Esophagus (tissue), 2 donors: ENCODE measurements at regions not wholly inside any gene's neighbourhood (a gene's known extent, or its start where the extent isn't known, plus 50 kb on each side); places are given as distances from the start of the nearest gene placed in this dataset.

Source experiments
- H3K27ac ChIP-seq, 2 donors: one replicate each; pipeline ENCODE4 v1.5.1; 2013; ENCODE audit warnings: low read depth in 2 of 2, mild to moderate bottlenecking in 2 of 2, inconsistent platforms in 1 of 2, low read length in 1 of 2, moderate library complexity in 1 of 2
- H3K27me3 ChIP-seq, 2 donors: one replicate each; pipeline ENCODE4 v1.6.1; 2013; ENCODE audit warnings: low read length in 2 of 2, control low read depth in 1 of 2, mild to moderate bottlenecking in 1 of 2; ENCODE audit not compliant: insufficient read depth in 2 of 2, control insufficient read depth in 1 of 2
- H3K36me3 ChIP-seq, 2 donors: one replicate each; pipeline ENCODE4 v1.6.1; 2013; ENCODE audit warnings: low read length in 1 of 2; ENCODE audit not compliant: control insufficient read depth in 2 of 2, insufficient read depth in 2 of 2
- H3K4me1 ChIP-seq, 2 donors: one replicate each; pipeline ENCODE4 v1.6.1; 2013; ENCODE audit warnings: low read length in 1 of 2; ENCODE audit not compliant: control insufficient read depth in 2 of 2, insufficient read depth in 2 of 2
- H3K4me3 ChIP-seq, 2 donors: one replicate each; pipeline ENCODE4 v1.5.1; 2013; ENCODE audit warnings: low read length in 2 of 2, mild to moderate bottlenecking in 2 of 2, low read depth in 1 of 2, moderate library complexity in 1 of 2
- H3K9me3 ChIP-seq, 2 donors: one replicate each; pipeline ENCODE4 v1.6.1; 2013; ENCODE audit warnings: mild to moderate bottlenecking in 2 of 2, low read depth in 1 of 2, low read length in 1 of 2, moderate library complexity in 1 of 2; ENCODE audit not compliant: control insufficient read depth in 2 of 2, insufficient read depth in 1 of 2
- WGBS, 2 donors: extraction: QIAGEN DNeasy Blood & Tissue Kit; methylation state at CpG; one replicate each; pipeline ENCODE4 v1.1.7; 2013; 5-methylcytosine and 5-hydroxymethylcytosine counted together
- donor health status: healthy with polysubstance abuse.
- donor health status: Bipolar disorder and iron deficiency.

DNA sequence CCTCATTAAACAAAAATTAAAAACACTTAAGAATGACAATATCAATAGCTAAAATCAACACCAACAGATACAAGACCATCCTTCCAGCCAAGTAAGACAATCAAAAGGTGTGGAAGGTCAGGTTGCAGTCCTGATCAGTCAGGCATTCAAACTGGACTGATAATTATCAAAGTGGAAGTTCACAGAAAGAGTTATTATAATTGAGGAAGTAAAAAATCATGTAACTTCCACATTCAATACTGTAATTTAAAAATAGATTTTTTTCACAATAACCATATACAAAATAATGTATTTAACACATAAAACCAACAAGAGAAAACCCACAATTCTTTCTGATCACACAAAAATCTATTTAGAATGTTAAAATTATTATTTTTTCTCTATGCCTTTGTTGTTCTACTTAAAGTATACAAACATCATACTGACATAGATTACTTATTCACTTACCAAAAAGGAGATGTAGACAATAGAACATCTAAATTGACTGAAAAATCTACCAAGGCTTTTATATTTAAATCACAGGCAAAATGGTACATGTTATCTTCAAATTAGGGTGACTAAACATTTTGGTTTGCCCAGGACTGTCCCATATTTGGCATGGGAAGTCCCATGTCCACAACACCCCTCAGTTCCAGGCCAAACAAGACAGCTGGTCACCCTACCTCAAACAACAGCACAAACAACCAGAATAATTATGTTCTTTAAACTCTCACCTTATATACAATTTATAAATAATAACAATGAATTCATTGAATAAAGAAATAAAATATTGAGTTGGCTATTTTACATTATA lies 142.5 kb upstream of the SLC24A2 start:
- Histone ChIP-seq H3K4me3 (no peak overlapping the region), H3K27ac (no peak overlapping the region), H3K36me3 (no peaks in the 10 kb centered on the region), H3K9me3 (no peaks in the 10 kb centered on the region), H3K27me3 (no peaks in the 10 kb centered on the region), H3K4me1 (peaks cover 0 to 2% of the 10 kb centered on the region in 2 donors)

DNA sequence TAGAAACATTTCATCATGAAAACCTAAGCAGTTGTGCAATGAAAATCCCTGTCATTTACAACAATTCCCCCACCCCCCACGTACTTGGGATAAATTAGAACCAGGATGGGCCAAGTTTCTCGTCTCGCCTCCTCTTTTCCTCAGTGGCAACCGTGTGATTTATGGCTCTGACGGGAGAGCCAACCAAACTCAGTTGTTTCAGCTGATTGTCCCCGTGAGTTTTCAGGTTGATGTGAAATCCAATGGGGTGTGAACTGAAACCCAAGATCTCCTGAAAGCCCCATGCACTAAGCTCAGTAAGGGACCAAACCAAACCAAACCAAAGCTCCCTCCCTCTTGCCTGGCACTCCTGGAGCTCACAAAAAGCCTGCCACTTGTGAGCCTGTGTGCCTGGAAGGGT lies 138.7 kb upstream of the SLC24A2 start:
- H3K4me3 ChIP-seq, result no peak overlapping the region
- H3K9me3 ChIP-seq, result no peaks in the 10 kb centered on the region
- no peaks in the 10 kb centered on the region for H3K4me1 ChIP-seq
- no peaks in the 10 kb centered on the region for H3K36me3 ChIP-seq
- H3K27ac ChIP-seq, result no peak overlapping the region
- WGBS, 2 donors, result 91 to 92% methylated on average over 6 of the region's 6 CpGs
- no peaks in the 10 kb centered on the region for H3K27me3 ChIP-seq

DNA sequence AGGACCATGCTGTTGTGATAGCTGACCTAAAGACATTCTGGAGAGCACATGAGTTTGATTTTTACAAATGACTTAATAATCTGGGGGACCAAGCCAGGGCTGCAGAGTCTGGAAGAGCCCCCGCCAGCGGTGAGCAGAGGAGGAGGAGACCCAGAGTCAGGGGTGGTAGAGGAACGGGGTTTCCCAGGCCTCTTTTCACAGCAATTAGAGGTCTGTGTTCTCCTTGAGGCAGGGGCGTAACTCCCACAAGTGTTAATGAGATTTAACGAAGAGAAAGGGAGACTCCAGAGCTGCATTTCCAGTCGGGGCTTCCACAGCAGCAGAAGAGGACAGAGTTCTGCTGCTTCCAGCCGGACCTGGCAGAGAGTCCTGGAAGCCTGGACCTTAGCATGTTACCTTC lies 137.9 kb upstream of the SLC24A2 start:
- no peaks in the 10 kb centered on the region for H3K4me1 ChIP-seq
- H3K27me3 ChIP-seq, result no peaks in the 10 kb centered on the region
- H3K36me3 ChIP-seq, result no peaks in the 10 kb centered on the region
- H3K27ac ChIP-seq, result no peak overlapping the region
- WGBS, 2 donors, result 70 to 72% methylated on average over 7 of the region's 7 CpGs
- no peaks in the 10 kb centered on the region for H3K9me3 ChIP-seq
- no peak overlapping the region for H3K4me3 ChIP-seq

DNA sequence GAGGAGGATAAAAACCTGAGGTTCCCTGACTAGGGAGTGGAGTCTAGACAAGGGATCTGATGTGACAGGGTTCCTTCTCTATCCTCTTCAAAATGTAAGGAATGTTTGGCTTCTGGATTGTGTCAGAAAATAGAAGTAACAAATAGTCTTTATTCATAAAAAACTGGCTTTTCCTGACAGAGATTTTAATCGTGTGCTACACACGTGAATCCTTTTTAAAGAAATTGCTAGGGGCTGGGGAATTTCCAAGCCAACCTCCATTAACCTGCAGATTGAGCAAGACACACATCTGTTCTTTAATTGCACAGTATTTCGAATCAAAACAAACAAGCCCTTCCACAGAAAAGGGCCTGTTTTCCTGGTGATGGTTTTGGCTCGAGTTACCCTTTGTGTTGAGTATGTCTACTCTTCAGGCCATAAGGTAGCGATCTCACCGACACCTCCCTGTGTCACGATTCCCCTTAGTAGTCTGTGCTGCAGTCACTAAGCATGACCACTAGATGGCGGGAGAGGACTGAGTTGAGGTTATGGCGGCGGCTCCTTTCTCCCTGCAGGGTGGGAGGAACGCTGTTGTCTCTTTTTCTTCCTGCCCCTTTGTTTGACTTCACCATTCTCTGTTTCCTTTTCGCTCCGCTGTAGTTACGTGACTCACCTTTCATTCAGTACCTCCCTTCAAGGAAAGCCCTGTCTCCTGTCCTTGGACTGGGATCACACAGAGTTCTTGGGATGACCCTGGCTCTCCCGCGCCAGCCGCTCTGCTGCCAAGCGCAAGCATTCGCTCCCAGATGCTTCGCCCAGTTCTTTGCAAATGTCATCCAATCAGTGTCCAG lies 137.1 kb upstream of the SLC24A2 start:
- no peak overlapping the region for H3K27ac ChIP-seq
- no peaks in the 10 kb centered on the region for H3K27me3 ChIP-seq
- H3K36me3 ChIP-seq, result no peaks in the 10 kb centered on the region
- H3K4me1 ChIP-seq, result no peaks in the 10 kb centered on the region
- WGBS, 2 donors, result 4 to 5% methylated on average over 20 of the region's 20 CpGs
- H3K4me3 ChIP-seq, result peak overlapping the region in 1 of 2 donors; percentile 29
- H3K9me3 ChIP-seq, result no peaks in the 10 kb centered on the region

DNA sequence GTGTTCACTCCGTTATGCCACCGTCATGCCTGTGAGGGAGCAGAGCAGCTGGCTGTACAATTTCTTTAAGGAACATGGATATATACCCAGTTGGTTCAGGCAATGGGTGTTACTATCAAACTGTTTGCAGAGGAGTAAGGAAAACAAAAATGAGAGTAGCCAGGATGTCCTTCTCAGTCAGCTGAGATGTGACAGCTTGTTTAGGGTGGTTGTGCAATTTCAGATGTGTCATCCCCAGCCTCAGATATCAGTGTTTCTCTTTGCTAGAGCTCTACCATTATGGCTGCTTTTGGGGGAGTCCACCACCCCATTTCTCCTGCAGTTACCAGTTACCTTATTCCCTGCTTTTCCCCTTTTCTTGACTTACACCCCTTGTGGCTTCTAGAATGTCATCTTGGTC lies 135.2 kb upstream of the SLC24A2 start:
- H3K9me3 ChIP-seq, result peaks cover 0 to 3% of the 10 kb centered on the region in 2 donors
- WGBS, 2 donors, result 76 to 88% methylated on average over 2 of the region's 2 CpGs
- H3K36me3 ChIP-seq, result no peaks in the 10 kb centered on the region
- no peaks in the 10 kb centered on the region for H3K4me1 ChIP-seq
- no peak overlapping the region for H3K4me3 ChIP-seq
- H3K27me3 ChIP-seq, result no peaks in the 10 kb centered on the region
- H3K27ac ChIP-seq, result no peak overlapping the region

DNA sequence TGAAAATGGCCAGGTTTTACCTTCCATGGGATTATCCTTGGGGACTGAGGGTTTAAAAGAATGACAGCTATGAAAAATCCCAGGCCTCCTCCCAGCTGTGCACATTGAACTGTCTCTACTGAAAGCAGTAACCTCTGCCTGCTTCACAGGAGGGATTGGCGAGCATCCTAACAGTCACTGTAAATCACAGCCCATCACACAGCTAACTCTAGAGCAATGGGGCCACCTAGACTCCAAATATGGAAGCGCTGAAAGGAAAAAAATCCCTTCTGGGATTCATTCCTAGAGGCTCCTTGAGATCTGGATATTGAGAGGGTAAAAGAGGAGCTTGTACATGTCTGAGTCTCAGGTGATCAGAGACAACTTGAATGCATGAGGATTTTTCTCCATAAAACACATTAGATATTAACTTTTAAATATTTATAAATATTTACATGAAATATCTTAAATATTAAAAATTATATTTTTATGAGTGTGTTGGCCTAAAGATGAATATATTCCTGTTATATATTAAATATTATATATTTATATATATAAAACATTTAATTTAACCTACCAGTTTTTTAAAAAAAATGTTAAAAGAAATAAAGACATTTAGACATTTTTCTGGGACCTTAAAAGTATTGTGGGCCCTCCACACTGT lies 133.8 kb upstream of the SLC24A2 start:
- no peaks in the 10 kb centered on the region for H3K36me3 ChIP-seq
- H3K9me3 ChIP-seq, result peaks cover 0 to 3% of the 10 kb centered on the region in 2 donors
- whole genome bisulfite sequencing, 2 donors, result 40 to 42% methylated on average over 2 of the region's 2 CpGs
- H3K27me3 ChIP-seq, result no peaks in the 10 kb centered on the region
- H3K27ac ChIP-seq, result no peak overlapping the region
- H3K4me1 ChIP-seq, result no peaks in the 10 kb centered on the region
- H3K4me3 ChIP-seq, result no peak overlapping the region

DNA sequence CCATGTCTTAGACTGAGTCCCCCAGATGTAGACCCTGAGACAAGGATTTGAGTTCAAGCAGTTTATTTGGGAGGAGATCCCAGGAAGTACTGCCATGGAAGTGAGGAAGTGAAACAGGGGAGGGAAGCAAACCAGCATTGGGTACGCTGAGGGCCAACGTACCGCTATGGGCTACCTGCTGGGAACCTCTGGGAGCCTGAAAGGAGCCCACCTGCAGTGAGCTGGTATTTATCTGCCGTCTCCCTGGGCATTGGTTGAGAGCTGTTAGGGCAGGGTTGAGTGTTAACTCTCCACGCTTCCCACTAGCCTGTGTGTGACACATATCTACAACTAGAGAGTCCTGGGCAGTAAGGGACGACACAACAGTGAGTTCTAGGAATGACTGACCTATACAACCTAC lies 131.6 kb upstream of the SLC24A2 start:
- H3K4me1 ChIP-seq, result no peaks in the 10 kb centered on the region
- H3K27me3 ChIP-seq, result no peaks in the 10 kb centered on the region
- no peak overlapping the region for H3K27ac ChIP-seq
- WGBS, 2 donors, result 80 to 89% methylated on average over 6 of the region's 6 CpGs
- peaks cover 0 to 3% of the 10 kb centered on the region in 2 donors for H3K9me3 ChIP-seq
- no peak overlapping the region for H3K4me3 ChIP-seq
- no peaks in the 10 kb centered on the region for H3K36me3 ChIP-seq

DNA sequence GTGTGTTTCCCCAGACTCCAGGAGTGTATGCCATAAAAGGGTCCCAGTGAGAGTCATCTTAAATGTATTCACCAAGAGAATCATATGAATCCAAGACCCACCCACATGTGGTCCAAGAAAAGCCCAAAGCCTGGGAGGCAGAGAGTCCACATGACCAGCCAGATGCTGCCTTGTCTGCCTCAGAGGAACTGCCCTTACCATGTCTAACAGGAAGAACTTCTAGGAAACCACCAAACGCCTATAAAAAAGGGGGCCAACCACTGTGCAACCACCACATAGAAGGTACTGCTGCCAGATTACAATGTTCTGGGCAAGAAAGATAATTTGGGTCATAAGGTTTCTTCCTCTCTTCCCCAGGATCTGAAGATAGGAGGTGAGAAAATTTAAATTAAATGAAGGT lies 129.8 kb upstream of the SLC24A2 start:
- no peaks in the 10 kb centered on the region for H3K36me3 ChIP-seq
- H3K27me3 ChIP-seq, result no peaks in the 10 kb centered on the region
- no peak overlapping the region for H3K4me3 ChIP-seq
- H3K9me3 ChIP-seq, result peaks cover 0 to 3% of the 10 kb centered on the region in 2 donors
- 61 to 77% methylated on average over 1 of the region's 1 CpG for WGBS, 2 donors
- H3K27ac ChIP-seq, result no peak overlapping the region
- H3K4me1 ChIP-seq, result no peaks in the 10 kb centered on the region

DNA sequence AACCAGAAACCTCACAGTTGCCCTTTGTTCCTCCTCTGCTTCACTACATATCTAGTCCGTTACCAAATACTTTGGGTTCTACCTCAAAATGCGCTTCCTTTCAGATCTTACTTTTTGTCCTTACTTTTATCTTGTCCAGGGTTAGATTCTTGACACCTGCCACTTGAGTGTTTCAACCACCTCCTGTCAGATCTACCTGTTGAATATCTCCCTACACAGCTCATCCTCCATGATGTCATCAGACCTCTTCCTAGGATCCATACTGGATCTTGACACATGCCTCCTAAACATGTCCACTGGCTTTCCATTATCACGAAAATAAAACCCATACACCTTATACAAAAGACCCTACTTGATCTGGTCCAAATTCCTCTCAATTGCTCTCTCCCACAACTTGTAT lies 125.2 kb upstream of the SLC24A2 start:
- Histone ChIP-seq H3K4me3 (no peak overlapping the region), H3K27me3 (no peaks in the 10 kb centered on the region), H3K4me1 (no peaks in the 10 kb centered on the region), H3K9me3 (no peaks in the 10 kb centered on the region), H3K36me3 (no peaks in the 10 kb centered on the region), H3K27ac (no peak overlapping the region)
- WGBS, 2 donors, result 91 to 95% methylated on average over 3 of the region's 3 CpGs
